LNCAP (cell line): ENCODE measurements at regions not wholly inside any gene's neighbourhood (a gene's known extent, or its start where the extent isn't known, plus 50 kb on each side); places are given as distances from the start of the nearest gene placed in this dataset.

Experiments
- TF ChIP-seq, protein P1 (sequence below): fragments of 450-650 bp; IDR thresholded peaks from 2 replicates; pipeline ENCODE4 v1.5.1; 2017; ENCODE audit warnings: mild to moderate bottlenecking

DNA sequence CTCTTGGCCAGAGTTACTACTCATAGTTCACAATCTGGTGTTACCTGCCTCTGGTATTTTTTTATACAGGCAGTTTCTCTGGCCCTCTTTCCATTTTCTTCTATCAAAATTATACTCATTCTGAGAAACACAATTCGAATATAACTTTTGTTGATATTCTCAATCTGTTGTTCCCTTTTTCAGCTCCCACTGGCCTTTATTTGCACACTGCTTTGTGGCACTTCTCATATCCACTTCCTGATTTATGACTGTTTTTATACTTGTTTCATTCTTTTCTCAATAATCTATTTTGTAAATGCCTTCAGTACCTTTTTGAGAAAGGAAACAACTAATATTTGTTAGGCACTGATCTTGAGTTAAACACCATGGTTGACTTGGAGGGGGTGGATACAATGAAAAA is 93.8 kb upstream of the HDAC9 start:
- TF ChIP-seq, protein P1, sequence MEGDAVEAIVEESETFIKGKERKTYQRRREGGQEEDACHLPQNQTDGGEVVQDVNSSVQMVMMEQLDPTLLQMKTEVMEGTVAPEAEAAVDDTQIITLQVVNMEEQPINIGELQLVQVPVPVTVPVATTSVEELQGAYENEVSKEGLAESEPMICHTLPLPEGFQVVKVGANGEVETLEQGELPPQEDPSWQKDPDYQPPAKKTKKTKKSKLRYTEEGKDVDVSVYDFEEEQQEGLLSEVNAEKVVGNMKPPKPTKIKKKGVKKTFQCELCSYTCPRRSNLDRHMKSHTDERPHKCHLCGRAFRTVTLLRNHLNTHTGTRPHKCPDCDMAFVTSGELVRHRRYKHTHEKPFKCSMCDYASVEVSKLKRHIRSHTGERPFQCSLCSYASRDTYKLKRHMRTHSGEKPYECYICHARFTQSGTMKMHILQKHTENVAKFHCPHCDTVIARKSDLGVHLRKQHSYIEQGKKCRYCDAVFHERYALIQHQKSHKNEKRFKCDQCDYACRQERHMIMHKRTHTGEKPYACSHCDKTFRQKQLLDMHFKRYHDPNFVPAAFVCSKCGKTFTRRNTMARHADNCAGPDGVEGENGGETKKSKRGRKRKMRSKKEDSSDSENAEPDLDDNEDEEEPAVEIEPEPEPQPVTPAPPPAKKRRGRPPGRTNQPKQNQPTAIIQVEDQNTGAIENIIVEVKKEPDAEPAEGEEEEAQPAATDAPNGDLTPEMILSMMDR, result no peak

DNA sequence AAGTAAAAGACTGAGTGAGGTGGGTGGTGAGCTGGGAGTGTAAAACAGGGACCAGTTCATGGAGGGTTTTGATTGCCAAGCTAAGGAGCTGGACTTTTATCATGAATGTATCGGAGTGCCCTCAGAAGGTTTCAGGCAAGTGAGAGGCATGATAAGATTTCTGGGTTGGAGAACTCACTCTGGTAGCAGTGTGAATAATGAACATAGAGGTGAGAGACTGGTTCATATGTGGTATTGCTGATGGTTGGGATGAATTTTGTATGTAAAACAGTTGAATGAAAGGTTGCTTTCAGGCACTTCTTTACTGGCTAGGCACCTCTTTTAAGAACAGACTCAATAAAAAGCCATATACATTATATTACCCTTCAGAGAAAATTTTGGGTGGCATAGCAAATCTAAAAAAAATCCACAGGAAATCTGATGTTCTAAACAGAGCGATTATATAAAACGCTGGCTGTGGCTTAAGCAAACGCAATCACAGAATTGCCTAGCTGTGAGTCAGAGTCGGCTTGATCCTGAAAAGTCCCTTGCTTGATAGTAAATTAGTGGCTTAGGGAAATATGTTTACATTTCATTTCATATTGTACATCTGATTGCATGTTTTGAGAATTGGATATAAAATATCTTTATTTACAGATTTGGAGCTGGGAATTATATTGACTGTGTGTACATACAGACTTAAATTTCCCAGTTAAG is 92.9 kb upstream of the HDAC9 start:
- TF ChIP-seq, protein P1, result no peak

DNA sequence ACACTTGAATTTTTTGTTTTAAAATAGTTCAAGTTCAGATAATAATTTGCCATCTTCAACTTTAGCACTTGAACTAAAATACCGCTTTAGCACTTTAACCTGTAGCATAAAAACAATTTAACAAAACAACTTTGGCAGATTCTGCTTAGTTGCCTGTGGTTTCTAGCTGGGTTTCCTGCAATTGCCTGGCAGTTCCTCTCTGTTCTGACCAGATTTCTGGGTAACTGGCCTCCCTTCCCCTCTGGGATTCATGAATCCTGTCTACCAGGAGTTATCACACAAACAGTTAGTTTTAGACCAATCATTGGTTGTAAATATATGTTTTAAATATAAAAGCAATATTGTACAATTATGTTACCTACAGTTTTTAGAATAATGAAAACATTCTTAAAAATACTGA is 89.8 kb upstream of the HDAC9 start:
- TF ChIP-seq, protein P1, result no peak

DNA sequence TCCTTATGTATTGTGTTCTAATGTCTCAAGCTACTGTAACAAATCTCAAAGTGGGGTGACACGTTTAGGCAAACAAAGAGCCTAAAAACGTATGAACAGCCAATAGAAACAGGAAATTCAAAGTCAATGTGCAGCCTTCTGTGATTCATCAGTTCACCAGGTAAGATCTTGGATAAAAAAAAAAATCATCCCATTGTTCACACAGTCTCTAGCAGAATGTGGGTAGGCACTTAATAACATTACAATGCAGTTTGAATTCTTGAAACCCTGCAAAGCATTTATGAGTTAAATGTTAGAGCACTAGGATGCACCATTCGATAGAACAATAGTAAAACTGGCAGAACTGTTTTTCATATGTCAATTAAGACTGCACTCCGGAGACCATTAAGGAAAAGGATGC is 88.2 kb upstream of the HDAC9 start:
- TF ChIP-seq, protein P1, result no peak

DNA sequence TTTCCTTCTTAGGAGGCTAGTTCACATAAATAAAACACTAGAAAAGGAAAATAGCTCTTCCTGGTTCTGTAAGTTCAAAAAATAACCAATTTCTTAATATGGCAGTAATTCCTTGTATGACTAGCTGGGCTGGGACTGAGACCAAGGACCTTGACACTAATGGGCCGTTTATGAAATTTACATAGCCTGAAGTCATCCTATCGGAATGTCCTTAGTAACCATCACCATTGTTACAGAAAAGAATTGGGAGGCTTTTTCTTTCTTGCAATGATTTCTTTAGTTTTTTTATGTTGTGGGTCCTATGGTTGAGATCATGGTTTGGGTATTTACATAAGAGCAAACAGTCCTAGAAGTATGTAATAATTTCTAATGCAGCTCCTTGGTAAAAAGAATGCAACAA is 87.1 kb upstream of the HDAC9 start:
- TF ChIP-seq, protein P1, result no peak

DNA sequence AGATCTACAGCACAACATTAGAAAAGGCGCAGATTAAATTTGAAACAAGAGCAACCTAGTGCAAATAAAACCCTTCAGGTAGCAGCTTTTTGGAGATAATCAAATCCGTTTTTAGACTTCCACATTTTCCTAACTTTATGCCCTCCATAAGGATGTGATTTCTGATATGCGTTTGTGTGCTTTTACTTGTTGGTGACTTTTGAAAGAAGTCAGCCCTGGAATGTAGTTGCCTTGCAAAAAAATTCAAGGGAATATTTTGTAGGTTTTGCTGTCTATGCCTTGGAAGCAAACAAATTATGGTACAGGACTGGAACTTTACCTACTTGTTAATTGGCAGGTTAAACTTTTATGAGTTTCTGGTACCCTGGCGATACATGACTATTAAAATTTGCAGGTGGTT is 86.7 kb upstream of the HDAC9 start:
- TF ChIP-seq, protein P1, result no peak

DNA sequence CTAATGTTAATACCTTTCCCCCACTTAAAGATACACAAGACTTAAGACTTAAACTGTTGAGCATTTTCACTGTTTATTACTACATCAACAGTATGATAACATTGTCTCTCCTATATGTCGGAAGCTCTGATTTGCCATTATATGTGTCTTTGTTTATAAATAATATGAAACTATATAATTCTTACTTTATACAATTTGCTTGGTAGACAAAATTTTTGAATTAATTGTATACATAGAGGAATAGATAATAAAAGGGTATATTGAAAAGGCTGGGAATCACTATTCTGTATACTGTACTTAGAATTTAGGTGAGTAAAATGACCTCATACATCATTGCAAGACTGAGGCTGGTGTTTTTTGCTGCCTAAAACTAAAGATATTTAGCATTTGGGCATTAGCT is 82.1 kb upstream of the HDAC9 start:
- TF ChIP-seq, protein P1, result no peak

DNA sequence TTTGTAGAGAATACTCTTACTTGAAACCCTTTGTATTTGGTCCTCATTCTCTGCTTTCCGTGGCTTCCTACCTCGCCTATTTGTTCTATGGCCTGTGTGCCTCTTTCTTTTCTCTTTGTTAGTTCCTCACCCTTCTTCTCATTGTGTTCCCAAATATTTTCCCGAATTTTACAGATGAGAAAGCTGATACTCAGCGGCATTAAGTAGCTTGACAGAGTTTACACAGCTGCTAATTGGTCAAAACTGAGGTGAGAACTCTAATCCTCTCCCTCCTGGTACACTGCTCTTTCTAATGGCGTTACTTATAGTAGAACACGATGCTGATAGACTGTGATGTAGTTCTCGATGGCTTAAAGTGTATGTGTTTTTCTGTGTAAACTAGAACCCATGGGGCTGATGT is 80.7 kb upstream of the HDAC9 start:
- TF ChIP-seq, protein P1, result no peak
